Posterior cingulate gyrus (tissue), 11 donors: ENCODE measurements at regions not wholly inside any gene's neighbourhood (a gene's known extent, or its start where the extent isn't known, plus 50 kb on each side); places are given as distances from the start of the nearest gene placed in this dataset.

Experiments used
- DNase-seq, 10 donors: peaks; one replicate each; pipeline versions ENCODE4 v3.0.0 to v3.0.0-alpha.2; 2020 to 2021; ENCODE audit warnings: mixed read lengths in 3 of 10
- intact Hi-C: fragments of 100-400 bp; cut with DNase I; formaldehyde crosslinking; loops from one replicate; pipeline ENCODE4 v1.15.1; 2023

GRCh38 chr10:90306187-90306586, 551.7 kb downstream of the HTR7 start:
- DNase-seq, result no peak
- intact Hi-C loops, result no loop called here

- intact Hi-C loops, result no loop called here
- no peak for DNase-seq
Measured at GRCh38 chr10:90308223-90308622, 549.6 kb downstream of the HTR7 start.

- no peak for DNase-seq
- intact Hi-C loops, result loop anchor here (10.0 kb wide), 1 partner anchor 49 kb away; no protein-coding TSS in a partner anchor
Measured at GRCh38 chr10:90313576-90314325, 544.1 kb downstream of the HTR7 start.

- DNase-seq, result no peak
- intact Hi-C loops, result loop anchor here (10.0 kb wide), 1 partner anchor 50 kb away; no protein-coding TSS in a partner anchor
Measured at GRCh38 chr10:90314718-90315117, 543.1 kb downstream of the HTR7 start.

GRCh38 chr10:90317172-90317571, 540.7 kb downstream of the HTR7 start:
- intact Hi-C loops, result loop anchor here (10.0 kb wide), 1 partner anchor 52 kb away; no protein-coding TSS in a partner anchor
- no peak for DNase-seq

GRCh38 chr10:90318659-90319058, 539.2 kb downstream of the HTR7 start:
- DNase-seq, result no peak
- intact Hi-C loops, result loop anchor here (10.0 kb wide), 1 partner anchor 54 kb away; no protein-coding TSS in a partner anchor

GRCh38 chr10:90319188-90319914, 538.5 kb downstream of the HTR7 start:
- no peak for DNase-seq
- intact Hi-C loops, result loop anchor here (10.0 kb wide), 1 partner anchor 55 kb away; no protein-coding TSS in a partner anchor

- DNase-seq, result no peak
- intact Hi-C loops, result no loop called here
Measured at GRCh38 chr10:90321132-90321816, 536.6 kb downstream of the HTR7 start.

GRCh38 chr10:90326498-90327267, 531.2 kb downstream of the HTR7 start:
- intact Hi-C loops, result no loop called here
- no peak for DNase-seq

- intact Hi-C loops, result no loop called here
- no peak for DNase-seq
Measured at GRCh38 chr10:90327611-90328010, 530.2 kb downstream of the HTR7 start.

- intact Hi-C loops, result no loop called here
- no peak for DNase-seq
Measured at GRCh38 chr10:90328459-90328858, 529.4 kb downstream of the HTR7 start.

- DNase-seq, result no peak
- intact Hi-C loops, result no loop called here
Measured at GRCh38 chr10:90328896-90329295, 528.9 kb downstream of the HTR7 start.

- intact Hi-C loops, result no loop called here
- no peak for DNase-seq
Measured at GRCh38 chr10:90337316-90337715, 520.5 kb downstream of the HTR7 start.

- intact Hi-C loops, result no loop called here
- no peak for DNase-seq
Measured at GRCh38 chr10:90342480-90342879, 515.4 kb downstream of the HTR7 start.

GRCh38 chr10:90344226-90344625, 513.6 kb downstream of the HTR7 start:
- intact Hi-C loops, result no loop called here
- DNase-seq, result no peak

GRCh38 chr10:90347239-90347638, 510.6 kb downstream of the HTR7 start:
- intact Hi-C loops, result no loop called here
- no peak for DNase-seq

- intact Hi-C loops, result no loop called here
- DNase-seq, result no peak
Measured at GRCh38 chr10:90350122-90350521, 507.7 kb downstream of the HTR7 start.

- DNase-seq, result no peak
- intact Hi-C loops, result no loop called here
Measured at GRCh38 chr10:90352288-90352687, 505.6 kb downstream of the HTR7 start.

- intact Hi-C loops, result no loop called here
- DNase-seq, result no peak
Measured at GRCh38 chr10:90354914-90355313, 502.9 kb downstream of the HTR7 start.

GRCh38 chr10:90363799-90364483, 493.9 kb downstream of the HTR7 start:
- intact Hi-C loops, result no loop called here
- DNase-seq, result no peak
